ENCODE measurements at regions not wholly inside any gene's neighbourhood (a gene's known extent, or its start where the extent isn't known, plus 50 kb on each side); places are given as distances from the start of the nearest gene placed in this dataset.

GRCh38 chr9:81499021-81499454, 190.3 kb downstream of the TLE1 start:
- intact Hi-C loops (cut with micrococcal nuclease) (no loop called here), dilution Hi-C loops (cut with MboI; ENCODE audit: extremely low pct_ligation_motif_present, low sequenced_read_pairs) (no loop called here)
- POLR2A ChIA-PET: no interaction called here
- CTCF ChIA-PET: no interaction called here
- no peak for DNase-seq (ENCODE audit: low read depth, low spot score)
- Histone ChIP-seq H3K27me3 (ENCODE audit: control insufficient read depth in 2 of 2, insufficient read depth in 2 of 2, low read length in 2 of 2) (no peaks in the 10 kb centered on the region), H3K36me3 (ENCODE audit: control insufficient read depth in 2 of 2, extremely low read depth in 1 of 2, insufficient read depth in 2 of 2, low read length in 2 of 2) (no peaks in the 10 kb centered on the region), H4K20me1 (replicated peaks; ENCODE audit: control insufficient read depth, extremely low read depth, insufficient read depth, low read length) (no peaks in the 10 kb centered on the region), H3K4me1 (ENCODE audit: control insufficient read depth, extremely low read depth, insufficient read depth, low read length) (no peaks in the 10 kb centered on the region), H3K9ac (replicated peaks; ENCODE audit: extremely low read depth, insufficient read depth, low read length) (no peak overlapping the region), H3K9me3 (replicated peaks; ENCODE audit: control insufficient read depth, insufficient read depth, low read length) (no peaks in the 10 kb centered on the region), H3K4me3 (replicated peaks in 1 of 3; ENCODE audit: insufficient read depth in 1 of 3, low read depth in 1 of 3, low read length in 3 of 3) (no peak overlapping the region), H3K9me1 (replicated peaks; ENCODE audit: control insufficient read depth, extremely low read depth, insufficient read depth, low read length) (no peaks in the 10 kb centered on the region), H2AFZ (ENCODE audit: low read depth, low read length) (no peak overlapping the region), H3K4me2 (ENCODE audit: insufficient read depth, low read length) (no peak overlapping the region), H3K27ac (ENCODE audit: insufficient read depth, low read depth, low read length) (no peak overlapping the region), H3K79me2 (ENCODE audit: control insufficient read depth, insufficient read depth, low read length) (no peaks in the 10 kb centered on the region)
- no peak for FAIRE-seq
- TF ChIP-seq GATA2 (IDR thresholded peaks at IDR 0.05; ENCODE audit: insufficient read depth, insufficient read length, low read depth, low read length) (no peak), POLR2A (IDR thresholded peaks at IDR 0.05; ENCODE audit: low read depth, low read length) (no peak), FOS (IDR thresholded peaks at IDR 0.05; ENCODE audit: borderline replicate concordance, insufficient read depth, low read length) (no peak)
- no TSS peak for BruUV-seq (replicated peaks)

DNA sequence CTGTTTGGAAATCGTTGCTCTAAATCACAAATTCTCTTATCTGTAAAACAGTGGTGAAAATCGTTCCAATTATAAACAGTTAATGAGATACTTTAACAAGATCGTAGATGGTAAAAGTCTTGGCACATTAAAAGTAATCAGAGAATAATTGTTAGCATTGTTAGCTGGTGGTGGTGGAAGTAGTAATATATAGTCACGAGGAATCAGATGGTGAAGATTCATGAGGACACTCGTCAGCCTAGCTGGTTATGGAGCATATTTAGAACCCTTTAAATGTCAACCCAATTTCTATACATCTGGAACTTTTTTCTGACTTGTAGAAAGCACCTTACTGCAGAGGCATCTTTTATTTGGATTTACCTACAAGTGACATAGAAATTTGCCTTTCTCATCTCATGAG, 190.8 kb downstream of the TLE1 start:
- no peak overlapping the region for H3K4me3 ChIP-seq (replicated peaks in 1 of 3; ENCODE audit: insufficient read depth in 1 of 3, low read depth in 1 of 3, low read length in 3 of 3)

More for the DNA sequence above, 190.8 kb downstream of the TLE1 start:
- BruUV-seq (replicated peaks): no TSS peak
- H3K9me3 ChIP-seq (replicated peaks; ENCODE audit: control insufficient read depth, insufficient read depth, low read length): no peaks in the 10 kb centered on the region
- CTCF ChIA-PET: no interaction called here
- no peak overlapping the region for H2AFZ ChIP-seq (ENCODE audit: low read depth, low read length)
- TF ChIP-seq POLR2AphosphoS5 (IDR thresholded peaks at IDR 0.05; ENCODE audit: insufficient read depth, low read depth, low read length): no peak
- TF ChIP-seq FOS (IDR thresholded peaks at IDR 0.05; ENCODE audit: borderline replicate concordance, insufficient read depth, low read length): no peak
- TF ChIP-seq, protein P1, sequence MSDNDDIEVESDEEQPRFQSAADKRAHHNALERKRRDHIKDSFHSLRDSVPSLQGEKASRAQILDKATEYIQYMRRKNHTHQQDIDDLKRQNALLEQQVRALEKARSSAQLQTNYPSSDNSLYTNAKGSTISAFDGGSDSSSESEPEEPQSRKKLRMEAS (IDR thresholded peaks at IDR 0.05; ENCODE audit: insufficient read depth, insufficient read length): no peak
- TF ChIP-seq POLR2A (IDR thresholded peaks at IDR 0.05; ENCODE audit: low read depth, low read length): no peak
- TF ChIP-seq MYC (IDR thresholded peaks at IDR 0.05; ENCODE audit: low read depth, low read length): no peak
- TF ChIP-seq EZH2 (IDR thresholded peaks at IDR 0.05; ENCODE audit: borderline replicate concordance, low read depth, low read length, severe bottlenecking): no peak
- no peak for TF ChIP-seq GATA2 (IDR thresholded peaks at IDR 0.05; ENCODE audit: insufficient read depth, insufficient read length, low read depth, low read length)
- TF ChIP-seq, protein P2, sequence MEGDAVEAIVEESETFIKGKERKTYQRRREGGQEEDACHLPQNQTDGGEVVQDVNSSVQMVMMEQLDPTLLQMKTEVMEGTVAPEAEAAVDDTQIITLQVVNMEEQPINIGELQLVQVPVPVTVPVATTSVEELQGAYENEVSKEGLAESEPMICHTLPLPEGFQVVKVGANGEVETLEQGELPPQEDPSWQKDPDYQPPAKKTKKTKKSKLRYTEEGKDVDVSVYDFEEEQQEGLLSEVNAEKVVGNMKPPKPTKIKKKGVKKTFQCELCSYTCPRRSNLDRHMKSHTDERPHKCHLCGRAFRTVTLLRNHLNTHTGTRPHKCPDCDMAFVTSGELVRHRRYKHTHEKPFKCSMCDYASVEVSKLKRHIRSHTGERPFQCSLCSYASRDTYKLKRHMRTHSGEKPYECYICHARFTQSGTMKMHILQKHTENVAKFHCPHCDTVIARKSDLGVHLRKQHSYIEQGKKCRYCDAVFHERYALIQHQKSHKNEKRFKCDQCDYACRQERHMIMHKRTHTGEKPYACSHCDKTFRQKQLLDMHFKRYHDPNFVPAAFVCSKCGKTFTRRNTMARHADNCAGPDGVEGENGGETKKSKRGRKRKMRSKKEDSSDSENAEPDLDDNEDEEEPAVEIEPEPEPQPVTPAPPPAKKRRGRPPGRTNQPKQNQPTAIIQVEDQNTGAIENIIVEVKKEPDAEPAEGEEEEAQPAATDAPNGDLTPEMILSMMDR (IDR thresholded peaks at IDR 0.05; ENCODE audit: extremely low read depth in 1 of 2, insufficient read depth in 1 of 2, low read depth in 1 of 2, low read length in 2 of 2): no peak
- TF ChIP-seq JUN (IDR thresholded peaks at IDR 0.05; ENCODE audit: borderline replicate concordance, insufficient read depth, insufficient read length, low read depth): no peak
- dilution Hi-C loops (cut with MboI; ENCODE audit: extremely low pct_ligation_motif_present, low sequenced_read_pairs): no loop called here
- intact Hi-C loops (cut with micrococcal nuclease): no loop called here
- POLR2A ChIA-PET: no interaction called here
- H4K20me1 ChIP-seq (replicated peaks; ENCODE audit: control insufficient read depth, extremely low read depth, insufficient read depth, low read length): no peaks in the 10 kb centered on the region
- FAIRE-seq (no peak), DNase-seq (ENCODE audit: low read depth, low spot score) (no peak)
- H3K27me3 ChIP-seq (ENCODE audit: control insufficient read depth in 2 of 2, insufficient read depth in 2 of 2, low read length in 2 of 2): no peaks in the 10 kb centered on the region
- H3K27ac ChIP-seq (ENCODE audit: insufficient read depth, low read depth, low read length): no peak overlapping the region
- no peaks in the 10 kb centered on the region for H3K79me2 ChIP-seq (ENCODE audit: control insufficient read depth, insufficient read depth, low read length)
- H3K36me3 ChIP-seq (ENCODE audit: control insufficient read depth in 2 of 2, extremely low read depth in 1 of 2, insufficient read depth in 2 of 2, low read length in 2 of 2): no peaks in the 10 kb centered on the region
- no peaks in the 10 kb centered on the region for H3K4me1 ChIP-seq (ENCODE audit: control insufficient read depth, extremely low read depth, insufficient read depth, low read length)
- no peaks in the 10 kb centered on the region for H3K9me1 ChIP-seq (replicated peaks; ENCODE audit: control insufficient read depth, extremely low read depth, insufficient read depth, low read length)
- no peak overlapping the region for H3K9ac ChIP-seq (replicated peaks; ENCODE audit: extremely low read depth, insufficient read depth, low read length)
- no peak overlapping the region for H3K4me2 ChIP-seq (ENCODE audit: insufficient read depth, low read length)
